ENCODE measurements at regions not wholly inside any gene's neighbourhood (a gene's known extent, or its start where the extent isn't known, plus 50 kb on each side); places are given as distances from the start of the nearest gene placed in this dataset.

GRCh38 chr2:217685255-217685605, 317.6 kb downstream of the TNS1 start:
- TF ChIP-seq POLR2A (IDR thresholded peaks at IDR 0.05; ENCODE audit: low read depth, low read length) (no peak), POLR2AphosphoS5 (IDR thresholded peaks at IDR 0.05; ENCODE audit: low read depth, low read length) (no peak), TAF1 (IDR thresholded peaks at IDR 0.05; ENCODE audit: low read depth, low read length) (no peak), SPI1 (IDR thresholded peaks at IDR 0.05; ENCODE audit: low read depth, low read length) (no peak)
